CD14-positive monocyte (primary cell): ENCODE measurements at regions not wholly inside any gene's neighbourhood (a gene's known extent, or its start where the extent isn't known, plus 50 kb on each side); places are given as distances from the start of the nearest gene placed in this dataset.

Experiments used
- DNase-seq, 3 donors: peaks; one replicate each; pipeline ENCODE4 v3.0.0-alpha.2; 2011 to 2022
- H2AFZ ChIP-seq: 2 replicates; pipeline ENCODE4 v1.6.0; 2012; ENCODE audit warnings: mild to moderate bottlenecking, low read depth, low read length, inconsistent platforms; ENCODE audit not compliant: insufficient read depth, poor library complexity, severe bottlenecking
- H3K27ac ChIP-seq, 2 donors: 1 replicate in 1 of 2; 2 replicates in 1 of 2; pipeline ENCODE4 v1.5.1; 2012 to 2013; ENCODE audit warnings: low read length in 2 of 2, control low read depth in 1 of 2, inconsistent platforms in 1 of 2, low read depth in 1 of 2, mild to moderate bottlenecking in 1 of 2
- H3K27me3 ChIP-seq, 2 donors: one replicate each; pipeline versions ENCODE4 v1.6.0 to v1.6.1; 2011 to 2013; ENCODE audit warnings: low read length in 2 of 2; ENCODE audit not compliant: control insufficient read depth in 2 of 2, insufficient read depth in 2 of 2
- H3K36me3 ChIP-seq, 2 donors: replicated peaks in 1 of 2; 1 replicate in 1 of 2; 2 replicates in 1 of 2; pipeline versions ENCODE4 v1.5.1 to v1.6.1; 2012 to 2013; ENCODE audit warnings: low read length in 2 of 2, control low read depth in 1 of 2, inconsistent platforms in 1 of 2, mild to moderate bottlenecking in 1 of 2; ENCODE audit not compliant: insufficient read depth in 2 of 2, control insufficient read depth in 1 of 2
- H3K4me1 ChIP-seq, 2 donors: 1 replicate in 1 of 2; 2 replicates in 1 of 2; pipeline versions ENCODE4 v1.5.1 to v1.6.1; 2012 to 2013; ENCODE audit warnings: low read length in 2 of 2, control low read depth in 1 of 2, inconsistent platforms in 1 of 2, mild to moderate bottlenecking in 1 of 2, moderate library complexity in 1 of 2; ENCODE audit not compliant: insufficient read depth in 2 of 2, control insufficient read depth in 1 of 2
- H3K4me2 ChIP-seq: replicated peaks from 2 replicates; pipeline ENCODE3; 2012; ENCODE audit warnings: low read length, moderate library complexity, mild to moderate bottlenecking; ENCODE audit not compliant: poor library complexity, severe bottlenecking; ENCODE audit errors: extremely low read depth
- H3K4me3 ChIP-seq, 3 experiments: fragments of 200-600 bp in 1 of 3; sonication (generic) in 1 of 3; replicated peaks in 1 of 3; 1 replicate in 2 of 3; 2 replicates in 1 of 3; pipeline ENCODE4 v1.5.1; 2011 to 2013; ENCODE audit warnings: low read length in 3 of 3, mild to moderate bottlenecking in 3 of 3, control low read depth in 2 of 3, low read depth in 2 of 3, inconsistent platforms in 1 of 3, moderate library complexity in 1 of 3
- H3K79me2 ChIP-seq: 2 replicates; pipeline ENCODE4 v1.6.0; 2012; ENCODE audit warnings: mild to moderate bottlenecking, control low read depth, inconsistent platforms, low read length, moderate library complexity; ENCODE audit not compliant: insufficient read depth
- H3K9ac ChIP-seq: 2 replicates; pipeline ENCODE4 v1.6.0; 2017; ENCODE audit warnings: low read length, mild to moderate bottlenecking; ENCODE audit not compliant: insufficient read depth, poor library complexity, severe bottlenecking
- H3K9me3 ChIP-seq, 2 donors: replicated peaks in 1 of 2; 1 replicate in 1 of 2; 2 replicates in 1 of 2; pipeline versions ENCODE4 v1.5.1 to v1.6.1; 2012 to 2013; ENCODE audit warnings: low read length in 2 of 2, control low read depth in 1 of 2; ENCODE audit not compliant: control insufficient read depth in 1 of 2, insufficient read depth in 1 of 2
- H4K20me1 ChIP-seq: 2 replicates; pipeline ENCODE4 v1.6.0; 2012; ENCODE audit warnings: mild to moderate bottlenecking, low read length, control low read depth, moderate library complexity; ENCODE audit not compliant: insufficient read depth
- H3K27ac Mint-ChIP-seq, 7 donors: one replicate each; pipeline ENCODE4 v1.8.0; 2020; ENCODE audit warnings: mild to moderate bottlenecking in 7 of 7, mixed read lengths in 7 of 7, moderate library complexity in 6 of 7, inconsistent platforms in 2 of 7
- H3K27me3 Mint-ChIP-seq, 3 donors: one replicate each; pipeline ENCODE4 v1.8.0; 2021 to 2022; ENCODE audit warnings: low read depth in 3 of 3, mild to moderate bottlenecking in 3 of 3, mixed read lengths in 3 of 3, moderate library complexity in 3 of 3, inconsistent platforms in 1 of 3
- H3K36me3 Mint-ChIP-seq, 2 donors: one replicate each; pipeline ENCODE4 v1.8.0; 2020; ENCODE audit warnings: mixed read lengths in 2 of 2, inconsistent platforms in 1 of 2, mild to moderate bottlenecking in 1 of 2
- H3K4me1 Mint-ChIP-seq: one replicate; pipeline ENCODE4 v1.8.0; 2020; ENCODE audit warnings: mild to moderate bottlenecking, mixed read lengths
- H3K4me3 Mint-ChIP-seq, 2 donors: one replicate each; pipeline ENCODE4 v1.8.0; 2020; ENCODE audit warnings: mild to moderate bottlenecking in 2 of 2, mixed read lengths in 2 of 2, moderate library complexity in 1 of 2
- H3K9me3 Mint-ChIP-seq, 7 donors: one replicate each; pipeline ENCODE4 v1.8.0; 2020 to 2022; ENCODE audit warnings: mixed read lengths in 7 of 7, mild to moderate bottlenecking in 6 of 7, moderate library complexity in 6 of 7, inconsistent platforms in 2 of 7
- CTCF ChIP-seq: fragments of 200-600 bp; IDR thresholded peaks from one replicate; pipeline ENCODE4 v1.8.0; 2022; ENCODE audit warnings: antibody characterized with exemption, mild to moderate bottlenecking
- WGBS: methylation state at CpG from one replicate; pipeline ENCODE4 v1.1.5; 2013; ENCODE audit warnings: missing lambda C conversion rate; ENCODE audit not compliant: insufficient coverage; 5-methylcytosine and 5-hydroxymethylcytosine counted together
- intact Hi-C, 2 donors: fragments of 100-400 bp; cut with micrococcal nuclease; formaldehyde crosslinking; loops; one replicate each; pipeline versions ENCODE4 v1.15.0 to v1.15.1; 2023

GRCh38 chr5:84816160-84816559 is 431.5 kb upstream of the EDIL3 start:
- Mint-ChIP-seq H3K36me3 (no peaks in the 10 kb centered on the region), H3K27ac (no peak overlapping the region), H3K9me3 (peaks cover 1 to 8% (median 5%) of the 10 kb centered on the region in 7 donors), H3K4me1 (peaks cover 6% of the 10 kb centered on the region), H3K27me3 (peaks cover 0 to 2% (median 0%) of the 10 kb centered on the region in 3 donors), H3K4me3 (no peak overlapping the region)
- no CpG with 5 or more reads among the region's 1 CpG for WGBS
- no peak for DNase-seq
- no peak for TF ChIP-seq CTCF
- Histone ChIP-seq H3K79me2 (no peaks in the 10 kb centered on the region), H3K27me3 (no peaks in the 10 kb centered on the region), H3K4me2 (no peak overlapping the region), H3K4me1 (peaks cover 0 to 7% of the 10 kb centered on the region in 2 donors), H2AFZ (no peak overlapping the region), H3K4me3 (no peak overlapping the region), H3K9ac (no peak overlapping the region), H4K20me1 (no peaks in the 10 kb centered on the region), H3K36me3 (no peaks in the 10 kb centered on the region), H3K9me3 (peaks cover 0 to 5% of the 10 kb centered on the region in 2 donors), H3K27ac (no peak overlapping the region)
- intact Hi-C loops = no loop called here

- no peak overlapping the region for H3K4me2 ChIP-seq
- no peaks in the 10 kb centered on the region for H3K79me2 ChIP-seq
- H3K9ac ChIP-seq = no peak overlapping the region
- H4K20me1 ChIP-seq = no peaks in the 10 kb centered on the region
- Mint-ChIP-seq H3K9me3 (peaks cover 0 to 6% (median 1%) of the 10 kb centered on the region in 7 donors), H3K4me3 (no peak overlapping the region), H3K27me3 (peaks cover 0 to 1% (median 0%) of the 10 kb centered on the region in 3 donors), H3K36me3 (no peaks in the 10 kb centered on the region), H3K27ac (no peak overlapping the region), H3K4me1 (peaks cover 2% of the 10 kb centered on the region)
- peaks cover 0 to 4% of the 10 kb centered on the region in 2 donors for H3K4me1 ChIP-seq
- H3K9me3 ChIP-seq = peaks cover 0 to 5% of the 10 kb centered on the region in 2 donors
- DNase-seq = no peak
- no peak for TF ChIP-seq CTCF
- H3K27ac ChIP-seq = no peak overlapping the region
- H3K36me3 ChIP-seq = no peaks in the 10 kb centered on the region
- no peaks in the 10 kb centered on the region for H3K27me3 ChIP-seq
- H2AFZ ChIP-seq = no peak overlapping the region
- no peak overlapping the region for H3K4me3 ChIP-seq
- intact Hi-C loops = no loop called here
These were observed 420.8 kb upstream of the EDIL3 start for GRCh38 chr5:84805473-84805872.
